Keratinocyte (primary cell): ENCODE measurements at regions not wholly inside any gene's neighbourhood (a gene's known extent, or its start where the extent isn't known, plus 50 kb on each side); places are given as distances from the start of the nearest gene placed in this dataset.

Source experiments
- DNase-seq: peaks from one replicate; pipeline ENCODE4 v3.0.0-alpha.2; 2011; ENCODE audit warnings: low read depth, missing footprints, low spot score
- FAIRE-seq: peaks from 2 replicates; lab custom pipeline; 2011; peaks lifted over from hg19 to GRCh38; lab: Jason Lieb, UNC
- H2AFZ ChIP-seq: 2 replicates; pipeline ENCODE4 v1.6.0; 2012; ENCODE audit warnings: low read length, control low read depth, inconsistent platforms; ENCODE audit not compliant: control insufficient read depth
- H3K27ac ChIP-seq: 2 replicates; pipeline ENCODE4 v1.5.1; 2011; ENCODE audit warnings: low read length; ENCODE audit not compliant: control insufficient read depth, insufficient read depth
- H3K27me3 ChIP-seq: 3 replicates; pipeline ENCODE4 v1.6.0; 2011; ENCODE audit warnings: low read length; ENCODE audit not compliant: control insufficient read depth, insufficient read depth; ENCODE audit errors: extremely low read depth
- H3K36me3 ChIP-seq, 2 experiments: 2 replicates in 1 of 2; 3 replicates in 1 of 2; pipeline ENCODE4 v1.5.1; 2011; ENCODE audit warnings: low read length in 2 of 2, mild to moderate bottlenecking in 1 of 2; ENCODE audit not compliant: control insufficient read depth in 2 of 2, insufficient read depth in 2 of 2; ENCODE audit errors: extremely low read depth in 1 of 2
- H3K4me1 ChIP-seq: 3 replicates; pipeline ENCODE4 v1.5.1; 2011; ENCODE audit warnings: low read length; ENCODE audit not compliant: control insufficient read depth, insufficient read depth; ENCODE audit errors: extremely low read depth
- H3K4me2 ChIP-seq: 3 replicates; pipeline ENCODE4 v1.6.0; 2011; ENCODE audit warnings: low read depth, low read length; ENCODE audit not compliant: control insufficient read depth, insufficient read depth; ENCODE audit errors: extremely low read depth
- H3K4me3 ChIP-seq, 3 experiments: fragments of 200-600 bp in 1 of 3; sonication (generic) in 1 of 3; 2 replicates in 2 of 3; 3 replicates in 1 of 3; pipeline ENCODE4 v1.5.1; 2011 to 2016; ENCODE audit warnings: low read length in 3 of 3, mild to moderate bottlenecking in 3 of 3, control low read depth in 2 of 3, inconsistent platforms in 1 of 3, low read depth in 1 of 3, mixed read lengths in 1 of 3, mixed run types in 1 of 3, moderate library complexity in 1 of 3; ENCODE audit not compliant: control insufficient read depth in 2 of 3, insufficient read depth in 2 of 3; ENCODE audit errors: extremely low read depth in 1 of 3
- H3K79me2 ChIP-seq: 2 replicates; pipeline ENCODE4 v1.6.0; 2012; ENCODE audit warnings: low read length; ENCODE audit not compliant: control insufficient read depth, insufficient read depth
- H3K9ac ChIP-seq: 3 replicates; pipeline ENCODE4 v1.6.0; 2011; ENCODE audit warnings: low read length; ENCODE audit not compliant: control insufficient read depth, insufficient read depth; ENCODE audit errors: extremely low read depth
- H3K9me1 ChIP-seq: 3 replicates; pipeline ENCODE4 v1.6.0; 2011; ENCODE audit warnings: low read length; ENCODE audit not compliant: control insufficient read depth, insufficient read depth; ENCODE audit errors: extremely low read depth
- H3K9me3 ChIP-seq: 2 replicates; pipeline ENCODE4 v1.5.1; 2012; ENCODE audit warnings: low read depth, low read length; ENCODE audit not compliant: control insufficient read depth
- H4K20me1 ChIP-seq: 3 replicates; pipeline ENCODE4 v1.6.0; 2011; ENCODE audit warnings: low read length; ENCODE audit not compliant: control insufficient read depth, insufficient read depth; ENCODE audit errors: extremely low read depth
- EZH2 ChIP-seq: IDR thresholded peaks from one replicate; pipeline ENCODE4 v1.6.1; 2012; ENCODE audit warnings: inconsistent platforms, mild to moderate bottlenecking, low read length, moderate library complexity
- dilution Hi-C: fragments of 300-500 bp; cut with MboI; formaldehyde crosslinking; loops from one replicate; pipeline ENCODE4 v1.7.0; 2020; ENCODE audit warnings: low sequenced_read_pairs; ENCODE audit not compliant: extremely low pct_ligation_motif_present
- TF ChIP-seq, protein P1 (sequence below), 3 experiments: IDR thresholded peaks in 1 of 3; conservative IDR thresholded peaks in 1 of 3; optimal IDR thresholded peaks in 1 of 3; 2 replicates in 2 of 3; 3 replicates in 1 of 3; pipeline versions ENCODE3 to v1.5.1; 2011; ENCODE audit warnings: low read length in 3 of 3, mild to moderate bottlenecking in 3 of 3, moderate library complexity in 2 of 3, control low read depth in 1 of 3, inconsistent platforms in 1 of 3; ENCODE audit not compliant: insufficient read depth in 2 of 3; ENCODE audit errors: extremely low read depth in 1 of 3

DNA sequence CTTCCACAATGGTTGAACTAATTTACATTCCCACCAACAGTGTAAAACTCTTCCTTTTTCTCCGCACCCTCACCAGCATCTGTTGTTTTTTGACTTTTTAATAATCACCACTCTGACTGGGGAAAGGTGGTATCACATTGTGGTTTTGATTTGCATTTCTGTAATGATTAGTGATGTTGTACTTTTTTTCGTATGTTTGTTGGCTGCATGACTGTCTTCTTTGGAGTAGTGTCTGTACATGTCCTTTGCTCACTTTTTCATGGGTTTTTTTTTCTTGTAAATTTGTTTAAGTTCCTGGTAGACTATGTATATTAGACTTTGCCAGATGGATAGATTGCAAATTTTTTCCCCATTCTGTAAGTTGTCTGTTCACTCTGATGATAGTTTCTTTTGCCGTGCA lies 574.8 kb downstream of the KCNJ3 start:
- Histone ChIP-seq H3K4me2 (no peak overlapping the region), H3K9me3 (no peaks in the 10 kb centered on the region), H3K79me2 (no peaks in the 10 kb centered on the region), H3K4me1 (no peaks in the 10 kb centered on the region), H3K36me3 (no peaks in the 10 kb centered on the region), H3K27me3 (no peaks in the 10 kb centered on the region), H2AFZ (no peak overlapping the region), H3K27ac (no peak overlapping the region), H3K9me1 (no peaks in the 10 kb centered on the region), H3K9ac (no peak overlapping the region), H3K4me3 (no peak overlapping the region), H4K20me1 (no peaks in the 10 kb centered on the region)
- dilution Hi-C loops, result no loop called here
- no peak for DNase-seq
- no peak for FAIRE-seq
- no peak for TF ChIP-seq EZH2
- TF ChIP-seq, protein P1, sequence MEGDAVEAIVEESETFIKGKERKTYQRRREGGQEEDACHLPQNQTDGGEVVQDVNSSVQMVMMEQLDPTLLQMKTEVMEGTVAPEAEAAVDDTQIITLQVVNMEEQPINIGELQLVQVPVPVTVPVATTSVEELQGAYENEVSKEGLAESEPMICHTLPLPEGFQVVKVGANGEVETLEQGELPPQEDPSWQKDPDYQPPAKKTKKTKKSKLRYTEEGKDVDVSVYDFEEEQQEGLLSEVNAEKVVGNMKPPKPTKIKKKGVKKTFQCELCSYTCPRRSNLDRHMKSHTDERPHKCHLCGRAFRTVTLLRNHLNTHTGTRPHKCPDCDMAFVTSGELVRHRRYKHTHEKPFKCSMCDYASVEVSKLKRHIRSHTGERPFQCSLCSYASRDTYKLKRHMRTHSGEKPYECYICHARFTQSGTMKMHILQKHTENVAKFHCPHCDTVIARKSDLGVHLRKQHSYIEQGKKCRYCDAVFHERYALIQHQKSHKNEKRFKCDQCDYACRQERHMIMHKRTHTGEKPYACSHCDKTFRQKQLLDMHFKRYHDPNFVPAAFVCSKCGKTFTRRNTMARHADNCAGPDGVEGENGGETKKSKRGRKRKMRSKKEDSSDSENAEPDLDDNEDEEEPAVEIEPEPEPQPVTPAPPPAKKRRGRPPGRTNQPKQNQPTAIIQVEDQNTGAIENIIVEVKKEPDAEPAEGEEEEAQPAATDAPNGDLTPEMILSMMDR (optimal IDR thresholded peaks at IDR 0.05 in 1 of 3, IDR thresholded peaks at IDR 0.05 in 1 of 3, conservative IDR thresholded peaks at IDR 0.05 in 1 of 3; ENCODE audit: extremely low read depth in 1 of 3, insufficient read depth in 2 of 3, low read length in 3 of 3), result no peak

DNA sequence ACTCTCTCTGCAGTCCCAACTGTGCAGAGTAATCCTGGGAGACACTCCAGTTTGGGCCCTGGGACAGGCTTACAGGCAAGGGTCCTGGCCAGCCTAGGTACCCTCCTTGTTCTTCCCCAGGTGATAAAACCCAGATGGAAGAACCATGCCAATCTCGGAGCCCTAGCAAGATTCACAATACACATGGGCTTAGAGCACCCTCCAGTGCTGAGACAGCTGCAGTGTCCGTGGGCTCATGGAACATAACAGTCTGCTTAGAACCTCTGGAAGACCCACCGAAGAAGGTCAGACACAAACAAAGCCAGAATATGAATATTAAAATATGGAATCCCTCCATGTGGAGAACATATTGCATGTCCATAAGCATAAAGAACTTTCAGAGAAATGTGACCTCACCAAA lies 568.1 kb downstream of the KCNJ3 start:
- no peaks in the 10 kb centered on the region for H3K9me3 ChIP-seq
- no peaks in the 10 kb centered on the region for H4K20me1 ChIP-seq
- dilution Hi-C loops, result no loop called here
- no peaks in the 10 kb centered on the region for H3K9me1 ChIP-seq
- no peaks in the 10 kb centered on the region for H3K4me1 ChIP-seq
- no peak overlapping the region for H3K9ac ChIP-seq
- DNase-seq, result no peak
- no peak for TF ChIP-seq EZH2
- TF ChIP-seq, protein P1 (optimal IDR thresholded peaks at IDR 0.05 in 1 of 3, IDR thresholded peaks at IDR 0.05 in 1 of 3, conservative IDR thresholded peaks at IDR 0.05 in 1 of 3; ENCODE audit: extremely low read depth in 1 of 3, insufficient read depth in 2 of 3, low read length in 3 of 3), result no peak
- H3K4me2 ChIP-seq, result no peak overlapping the region
- H3K36me3 ChIP-seq, result no peaks in the 10 kb centered on the region
- no peak overlapping the region for H2AFZ ChIP-seq
- no peak overlapping the region for H3K27ac ChIP-seq
- H3K27me3 ChIP-seq, result no peaks in the 10 kb centered on the region
- H3K4me3 ChIP-seq, result no peak overlapping the region
- no peak for FAIRE-seq
- H3K79me2 ChIP-seq, result no peaks in the 10 kb centered on the region
